ENCODE measurements at regions not wholly inside any gene's neighbourhood (a gene's known extent, or its start where the extent isn't known, plus 50 kb on each side); places are given as distances from the start of the nearest gene placed in this dataset.

GRCh38 chr3:191120447-191121298, 78.4 kb upstream of the OSTN start:
- H3K4me3 Mint-ChIP-seq: no peak overlapping the region
- no peak for ATAC-seq (ENCODE audit: low read depth)
- POLR2A ChIA-PET: no interaction called here

More at GRCh38 chr3:191120447-191121298, 78.4 kb upstream of the OSTN start:
- intact Hi-C loops (cut with micrococcal nuclease): no loop called here
- Histone ChIP-seq H3K27ac (ENCODE audit: low read length in 2 of 2) (no peak overlapping the region), H4K20me1 (ENCODE audit: control insufficient read depth, insufficient read depth, low read length, poor library complexity, severe bottlenecking) (no peaks in the 10 kb centered on the region), H3K4me2 (replicated peaks; ENCODE audit: low read depth, low read length, poor library complexity, severe bottlenecking) (no peak overlapping the region), H3K4me1 (ENCODE audit: control insufficient read depth in 2 of 2, insufficient read depth in 2 of 2, low read length in 2 of 2) (no peaks in the 10 kb centered on the region), H3K36me3 (replicated peaks in 1 of 2; ENCODE audit: control extremely low read depth in 1 of 2, control insufficient read depth in 1 of 2, extremely low read depth in 1 of 2, insufficient read depth in 2 of 2, low read length in 1 of 2) (no peaks in the 10 kb centered on the region), H3K9ac (ENCODE audit: low read length) (no peak overlapping the region), H3K27me3 (replicated peaks in 1 of 4; ENCODE audit: control extremely low read depth in 1 of 4, control insufficient read depth in 3 of 4, insufficient read depth in 4 of 4, low read length in 3 of 4) (no peaks in the 10 kb centered on the region), H3K9me3 (ENCODE audit: control extremely low read depth in 1 of 3, control insufficient read depth in 2 of 3, insufficient read depth in 1 of 3, low read length in 2 of 3) (peaks cover 0 to 8% (median 0%) of the 10 kb centered on the region in 3 donors), H3K79me2 (ENCODE audit: control insufficient read depth, insufficient read depth, low read length) (no peaks in the 10 kb centered on the region), H2AFZ (ENCODE audit: insufficient read depth, low read depth, low read length, poor library complexity, severe bottlenecking) (no peak overlapping the region), H3K4me3 (ENCODE audit: control extremely low read depth in 1 of 5, extremely low read depth in 1 of 5, insufficient read depth in 1 of 5, low read depth in 2 of 5, low read length in 4 of 5) (no peak overlapping the region)
- peaks cover 9% of the 10 kb centered on the region for H3K4me1 Mint-ChIP-seq
- no CpG with 5 or more reads among the region's 2 CpGs for WGBS (ENCODE audit: insufficient coverage)
- H3K9me3 Mint-ChIP-seq (ENCODE audit: insufficient read depth): no peaks in the 10 kb centered on the region
- no peak for DNase-seq
- TF ChIP-seq EZH2 (IDR thresholded peaks at IDR 0.05; ENCODE audit: borderline replicate concordance, insufficient read depth, low read depth, low read length, poor library complexity, severe bottlenecking) (no peak), CTCF (IDR thresholded peaks at IDR 0.05) (no peak)
- no peak overlapping the region for H3K27ac Mint-ChIP-seq
- H3K27me3 Mint-ChIP-seq: peaks cover 2% of the 10 kb centered on the region
- CTCF ChIA-PET: no interaction called here

Measured in B cell (primary cell).